ENCODE measurements at regions not wholly inside any gene's neighbourhood (a gene's known extent, or its start where the extent isn't known, plus 50 kb on each side); places are given as distances from the start of the nearest gene placed in this dataset.

GRCh38 chr5:89606939-89607534, 724.1 kb upstream of the MEF2C start:
- H3K4me3 ChIP-seq (ENCODE audit: low read depth, low read length) = no peak overlapping the region
- TF ChIP-seq CTCF (IDR thresholded peaks at IDR 0.05; ENCODE audit: low read depth, low read length) = no peak

- H3K4me3 ChIP-seq (ENCODE audit: low read depth, low read length) = no peak overlapping the region
- no peak for TF ChIP-seq CTCF (IDR thresholded peaks at IDR 0.05; ENCODE audit: low read depth, low read length)
Observed at GRCh38 chr5:89604342-89604741, 721.4 kb upstream of the MEF2C start.

GRCh38 chr5:89601880-89602279, 718.9 kb upstream of the MEF2C start:
- no peak overlapping the region for H3K4me3 ChIP-seq (ENCODE audit: low read depth, low read length)
- no peak for TF ChIP-seq CTCF (IDR thresholded peaks at IDR 0.05; ENCODE audit: low read depth, low read length)

- no peak for TF ChIP-seq CTCF (IDR thresholded peaks at IDR 0.05; ENCODE audit: low read depth, low read length)
- H3K4me3 ChIP-seq (ENCODE audit: low read depth, low read length) = no peak overlapping the region
Observed at GRCh38 chr5:89597878-89598277, 714.9 kb upstream of the MEF2C start.

- TF ChIP-seq CTCF (IDR thresholded peaks at IDR 0.05; ENCODE audit: low read depth, low read length) = no peak
- no peak overlapping the region for H3K4me3 ChIP-seq (ENCODE audit: low read depth, low read length)
Observed at GRCh38 chr5:89596821-89597220, 713.8 kb upstream of the MEF2C start.

DNA sequence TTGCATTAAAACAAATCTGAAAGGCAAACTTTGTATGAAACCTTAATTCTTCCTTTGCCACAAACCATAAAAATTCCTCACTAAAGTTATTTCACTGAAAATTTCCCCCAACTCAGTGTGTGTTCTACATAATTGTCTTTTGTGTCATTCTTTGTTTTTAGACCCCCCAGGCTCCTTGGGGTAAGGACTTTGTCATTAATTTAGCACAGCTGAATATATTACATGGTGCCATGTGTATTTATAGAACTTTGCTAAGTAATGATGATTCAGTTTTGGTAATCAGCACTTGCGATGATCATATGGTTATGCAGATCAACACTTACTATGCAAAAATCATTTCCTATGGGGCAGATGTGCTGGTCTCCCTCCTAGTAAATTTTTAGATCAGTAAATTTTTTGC, 712.1 kb upstream of the MEF2C start:
- no peak for TF ChIP-seq CTCF (IDR thresholded peaks at IDR 0.05; ENCODE audit: low read depth, low read length)
- no peak overlapping the region for H3K4me3 ChIP-seq (ENCODE audit: low read depth, low read length)

GRCh38 chr5:89584339-89584956, 701.5 kb upstream of the MEF2C start:
- no peak for TF ChIP-seq CTCF (IDR thresholded peaks at IDR 0.05; ENCODE audit: low read depth, low read length)
- no peak overlapping the region for H3K4me3 ChIP-seq (ENCODE audit: low read depth, low read length)

All from WI38 (cell line).